ENCODE measurements at regions not wholly inside any gene's neighbourhood (a gene's known extent, or its start where the extent isn't known, plus 50 kb on each side); places are given as distances from the start of the nearest gene placed in this dataset.

DNA sequence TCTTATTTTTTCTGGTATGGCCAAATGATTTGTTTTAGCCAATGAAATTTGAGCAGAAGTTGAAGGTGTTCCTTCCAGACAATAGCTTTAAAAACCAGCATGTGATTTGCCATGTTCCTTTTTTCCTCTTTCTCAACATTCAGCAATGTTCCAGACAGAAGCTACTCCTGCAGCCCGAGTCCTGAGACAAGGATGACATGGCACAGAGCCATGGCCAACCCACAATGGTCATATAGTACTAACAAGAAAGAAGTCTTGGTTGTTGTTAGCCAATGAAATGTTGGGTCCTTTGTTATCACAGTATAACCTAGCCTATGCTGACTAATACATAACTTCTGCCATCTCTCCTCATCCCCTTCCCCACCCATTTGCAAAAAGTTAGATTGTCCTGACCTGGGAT is 211.1 kb upstream of the STT3B start:
- no peaks in the 10 kb centered on the region for H3F3A ChIP-seq (replicated peaks; ENCODE audit: low read depth)
- no peak overlapping the region for H3K27ac ChIP-seq (ENCODE audit: low read depth)
- no peak for ATAC-seq
- H3K4me1 Mint-ChIP-seq = no peaks in the 10 kb centered on the region
- H3K27ac Mint-ChIP-seq = no peak overlapping the region
- no peak overlapping the region for H2AFZ ChIP-seq
- peaks cover 25% of the 10 kb centered on the region for H3K9me2 ChIP-seq (ENCODE audit: insufficient read depth)
- DNase-seq (ENCODE audit: low spot score) = no peak
- no peaks in the 10 kb centered on the region for H4K20me1 ChIP-seq (replicated peaks; ENCODE audit: insufficient read depth)
- TF ChIP-seq, protein P1, sequence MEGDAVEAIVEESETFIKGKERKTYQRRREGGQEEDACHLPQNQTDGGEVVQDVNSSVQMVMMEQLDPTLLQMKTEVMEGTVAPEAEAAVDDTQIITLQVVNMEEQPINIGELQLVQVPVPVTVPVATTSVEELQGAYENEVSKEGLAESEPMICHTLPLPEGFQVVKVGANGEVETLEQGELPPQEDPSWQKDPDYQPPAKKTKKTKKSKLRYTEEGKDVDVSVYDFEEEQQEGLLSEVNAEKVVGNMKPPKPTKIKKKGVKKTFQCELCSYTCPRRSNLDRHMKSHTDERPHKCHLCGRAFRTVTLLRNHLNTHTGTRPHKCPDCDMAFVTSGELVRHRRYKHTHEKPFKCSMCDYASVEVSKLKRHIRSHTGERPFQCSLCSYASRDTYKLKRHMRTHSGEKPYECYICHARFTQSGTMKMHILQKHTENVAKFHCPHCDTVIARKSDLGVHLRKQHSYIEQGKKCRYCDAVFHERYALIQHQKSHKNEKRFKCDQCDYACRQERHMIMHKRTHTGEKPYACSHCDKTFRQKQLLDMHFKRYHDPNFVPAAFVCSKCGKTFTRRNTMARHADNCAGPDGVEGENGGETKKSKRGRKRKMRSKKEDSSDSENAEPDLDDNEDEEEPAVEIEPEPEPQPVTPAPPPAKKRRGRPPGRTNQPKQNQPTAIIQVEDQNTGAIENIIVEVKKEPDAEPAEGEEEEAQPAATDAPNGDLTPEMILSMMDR (conservative IDR thresholded peaks at IDR 0.05; ENCODE audit: low read depth in 2 of 2) = no peak
- no peak for TF ChIP-seq NANOG (IDR thresholded peaks at IDR 0.05; ENCODE audit: borderline replicate concordance)
- TF ChIP-seq, protein P2, sequence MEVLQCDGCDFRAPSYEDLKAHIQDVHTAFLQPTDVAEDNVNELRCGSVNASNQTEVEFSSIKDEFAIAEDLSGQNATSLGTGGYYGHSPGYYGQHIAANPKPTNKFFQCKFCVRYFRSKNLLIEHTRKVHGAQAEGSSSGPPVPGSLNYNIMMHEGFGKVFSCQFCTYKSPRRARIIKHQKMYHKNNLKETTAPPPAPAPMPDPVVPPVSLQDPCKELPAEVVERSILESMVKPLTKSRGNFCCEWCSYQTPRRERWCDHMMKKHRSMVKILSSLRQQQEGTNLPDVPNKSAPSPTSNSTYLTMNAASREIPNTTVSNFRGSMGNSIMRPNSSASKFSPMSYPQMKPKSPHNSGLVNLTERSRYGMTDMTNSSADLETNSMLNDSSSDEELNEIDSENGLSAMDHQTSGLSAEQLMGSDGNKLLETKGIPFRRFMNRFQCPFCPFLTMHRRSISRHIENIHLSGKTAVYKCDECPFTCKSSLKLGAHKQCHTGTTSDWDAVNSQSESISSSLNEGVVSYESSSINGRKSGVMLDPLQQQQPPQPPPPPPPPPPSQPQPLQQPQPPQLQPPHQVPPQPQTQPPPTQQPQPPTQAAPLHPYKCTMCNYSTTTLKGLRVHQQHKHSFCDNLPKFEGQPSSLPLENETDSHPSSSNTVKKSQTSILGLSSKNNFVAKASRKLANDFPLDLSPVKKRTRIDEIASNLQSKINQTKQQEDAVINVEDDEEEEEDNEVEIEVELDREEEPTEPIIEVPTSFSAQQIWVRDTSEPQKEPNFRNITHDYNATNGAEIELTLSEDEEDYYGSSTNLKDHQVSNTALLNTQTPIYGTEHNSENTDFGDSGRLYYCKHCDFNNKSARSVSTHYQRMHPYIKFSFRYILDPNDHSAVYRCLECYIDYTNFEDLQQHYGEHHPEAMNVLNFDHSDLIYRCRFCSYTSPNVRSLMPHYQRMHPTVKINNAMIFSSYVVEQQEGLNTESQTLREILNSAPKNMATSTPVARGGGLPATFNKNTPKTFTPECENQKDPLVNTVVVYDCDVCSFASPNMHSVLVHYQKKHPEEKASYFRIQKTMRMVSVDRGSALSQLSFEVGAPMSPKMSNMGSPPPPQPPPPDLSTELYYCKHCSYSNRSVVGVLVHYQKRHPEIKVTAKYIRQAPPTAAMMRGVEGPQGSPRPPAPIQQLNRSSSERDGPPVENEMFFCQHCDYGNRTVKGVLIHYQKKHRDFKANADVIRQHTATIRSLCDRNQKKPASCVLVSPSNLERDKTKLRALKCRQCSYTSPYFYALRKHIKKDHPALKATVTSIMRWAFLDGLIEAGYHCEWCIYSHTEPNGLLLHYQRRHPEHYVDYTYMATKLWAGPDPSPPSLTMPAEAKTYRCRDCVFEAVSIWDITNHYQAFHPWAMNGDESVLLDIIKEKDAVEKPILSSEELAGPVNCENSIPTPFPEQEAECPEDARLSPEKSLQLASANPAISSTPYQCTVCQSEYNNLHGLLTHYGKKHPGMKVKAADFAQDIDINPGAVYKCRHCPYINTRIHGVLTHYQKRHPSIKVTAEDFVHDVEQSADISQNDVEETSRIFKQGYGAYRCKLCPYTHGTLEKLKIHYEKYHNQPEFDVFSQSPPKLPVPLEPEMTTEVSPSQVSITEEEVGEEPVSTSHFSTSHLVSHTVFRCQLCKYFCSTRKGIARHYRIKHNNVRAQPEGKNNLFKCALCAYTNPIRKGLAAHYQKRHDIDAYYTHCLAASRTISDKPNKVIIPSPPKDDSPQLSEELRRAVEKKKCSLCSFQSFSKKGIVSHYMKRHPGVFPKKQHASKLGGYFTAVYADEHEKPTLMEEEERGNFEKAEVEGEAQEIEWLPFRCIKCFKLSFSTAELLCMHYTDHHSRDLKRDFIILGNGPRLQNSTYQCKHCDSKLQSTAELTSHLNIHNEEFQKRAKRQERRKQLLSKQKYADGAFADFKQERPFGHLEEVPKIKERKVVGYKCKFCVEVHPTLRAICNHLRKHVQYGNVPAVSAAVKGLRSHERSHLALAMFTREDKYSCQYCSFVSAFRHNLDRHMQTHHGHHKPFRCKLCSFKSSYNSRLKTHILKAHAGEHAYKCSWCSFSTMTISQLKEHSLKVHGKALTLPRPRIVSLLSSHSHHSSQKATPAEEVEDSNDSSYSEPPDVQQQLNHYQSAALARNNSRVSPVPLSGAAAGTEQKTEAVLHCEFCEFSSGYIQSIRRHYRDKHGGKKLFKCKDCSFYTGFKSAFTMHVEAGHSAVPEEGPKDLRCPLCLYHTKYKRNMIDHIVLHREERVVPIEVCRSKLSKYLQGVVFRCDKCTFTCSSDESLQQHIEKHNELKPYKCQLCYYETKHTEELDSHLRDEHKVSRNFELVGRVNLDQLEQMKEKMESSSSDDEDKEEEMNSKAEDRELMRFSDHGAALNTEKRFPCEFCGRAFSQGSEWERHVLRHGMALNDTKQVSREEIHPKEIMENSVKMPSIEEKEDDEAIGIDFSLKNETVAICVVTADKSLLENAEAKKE (CRISPR knock-in tag; IDR thresholded peaks at IDR 0.05) = no peak
- no peaks in the 10 kb centered on the region for H3K36me3 ChIP-seq (ENCODE audit: insufficient read depth)
- H3K36me3 Mint-ChIP-seq (ENCODE audit: low read depth) = peaks cover 2% of the 10 kb centered on the region; the same call in 1 of the 3 replicates
- no peak overlapping the region for H3K4me3 ChIP-seq
- no peaks in the 10 kb centered on the region for H3K27me3 Mint-ChIP-seq (ENCODE audit: insufficient read depth, low read depth, poor library complexity)
- H3K79me2 ChIP-seq (replicated peaks; ENCODE audit: insufficient read depth) = no peaks in the 10 kb centered on the region
- no peak overlapping the region for H3K4me3 Mint-ChIP-seq
- no peaks in the 10 kb centered on the region for H3K27me3 ChIP-seq (ENCODE audit: insufficient read depth)
- no peak overlapping the region for H3K4me2 ChIP-seq
- no peaks in the 10 kb centered on the region for H3K4me1 ChIP-seq (ENCODE audit: insufficient read depth)
- peaks cover 16% of the 10 kb centered on the region for H3K9me3 Mint-ChIP-seq

DNA sequence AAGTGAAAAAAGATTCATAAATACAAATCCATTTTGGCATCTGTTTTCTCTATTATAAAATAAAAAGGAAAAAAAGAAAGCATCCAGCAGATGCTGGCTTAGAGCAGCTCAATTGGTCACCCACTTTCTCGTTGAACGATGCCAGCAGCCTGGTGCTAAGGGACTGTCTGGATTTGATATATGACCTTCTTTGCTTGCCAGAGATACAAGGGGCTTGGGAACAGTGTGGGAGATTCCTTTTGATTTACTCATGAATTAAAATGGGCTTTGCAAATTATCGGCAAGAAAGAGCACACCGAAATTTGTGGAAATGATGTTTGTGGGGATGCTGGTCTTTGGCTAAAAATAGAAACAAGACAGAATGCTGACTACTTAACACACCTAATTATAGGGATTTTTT is 210.3 kb upstream of the STT3B start:
- no peak overlapping the region for H3K4me2 ChIP-seq
- peaks cover 21% of the 10 kb centered on the region for H3K9me3 Mint-ChIP-seq
- no peak overlapping the region for H3K27ac Mint-ChIP-seq
- H2AFZ ChIP-seq = no peak overlapping the region
- H3K36me3 ChIP-seq (ENCODE audit: insufficient read depth) = no peaks in the 10 kb centered on the region
- no peaks in the 10 kb centered on the region for H3K27me3 Mint-ChIP-seq (ENCODE audit: insufficient read depth, low read depth, poor library complexity)
- no peaks in the 10 kb centered on the region for H3K4me1 Mint-ChIP-seq
- no peaks in the 10 kb centered on the region for H3K4me1 ChIP-seq (ENCODE audit: insufficient read depth)
- H3K4me3 ChIP-seq = no peak overlapping the region
- H3K4me3 Mint-ChIP-seq = no peak overlapping the region
- no peaks in the 10 kb centered on the region for H3K27me3 ChIP-seq (ENCODE audit: insufficient read depth)
- H3K79me2 ChIP-seq (replicated peaks; ENCODE audit: insufficient read depth) = no peaks in the 10 kb centered on the region
- no peaks in the 10 kb centered on the region for H3K36me3 Mint-ChIP-seq (ENCODE audit: low read depth)
- ATAC-seq (no peak), DNase-seq (ENCODE audit: low spot score) (no peak)
- no peak overlapping the region for H3K27ac ChIP-seq (ENCODE audit: low read depth)
- no peaks in the 10 kb centered on the region for H3F3A ChIP-seq (replicated peaks; ENCODE audit: low read depth)
- H3K9me2 ChIP-seq (ENCODE audit: insufficient read depth) = peaks cover 18% of the 10 kb centered on the region
- no peaks in the 10 kb centered on the region for H4K20me1 ChIP-seq (replicated peaks; ENCODE audit: insufficient read depth)
- TF ChIP-seq, protein P2 (CRISPR knock-in tag; IDR thresholded peaks at IDR 0.05) = no peak
- TF ChIP-seq POLR2AphosphoS5 (IDR thresholded peaks at IDR 0.05; ENCODE audit: low read depth) (no peak), JUNB (IDR thresholded peaks at IDR 0.05; ENCODE audit: unreplicated experiment) (no peak), NANOG (IDR thresholded peaks at IDR 0.05; ENCODE audit: borderline replicate concordance) (no peak)
